ENCODE measurements at regions not wholly inside any gene's neighbourhood (a gene's known extent, or its start where the extent isn't known, plus 50 kb on each side); places are given as distances from the start of the nearest gene placed in this dataset.

- no peaks in the 10 kb centered on the region; the same call in none of the 2 replicates for H3K27me3 Mint-ChIP-seq (ENCODE audit: insufficient read depth)
- no peak for DNase-seq
- peaks cover 14% of the 10 kb centered on the region for H3K4me1 Mint-ChIP-seq (ENCODE audit: low read depth)
- TF ChIP-seq, protein P1, sequence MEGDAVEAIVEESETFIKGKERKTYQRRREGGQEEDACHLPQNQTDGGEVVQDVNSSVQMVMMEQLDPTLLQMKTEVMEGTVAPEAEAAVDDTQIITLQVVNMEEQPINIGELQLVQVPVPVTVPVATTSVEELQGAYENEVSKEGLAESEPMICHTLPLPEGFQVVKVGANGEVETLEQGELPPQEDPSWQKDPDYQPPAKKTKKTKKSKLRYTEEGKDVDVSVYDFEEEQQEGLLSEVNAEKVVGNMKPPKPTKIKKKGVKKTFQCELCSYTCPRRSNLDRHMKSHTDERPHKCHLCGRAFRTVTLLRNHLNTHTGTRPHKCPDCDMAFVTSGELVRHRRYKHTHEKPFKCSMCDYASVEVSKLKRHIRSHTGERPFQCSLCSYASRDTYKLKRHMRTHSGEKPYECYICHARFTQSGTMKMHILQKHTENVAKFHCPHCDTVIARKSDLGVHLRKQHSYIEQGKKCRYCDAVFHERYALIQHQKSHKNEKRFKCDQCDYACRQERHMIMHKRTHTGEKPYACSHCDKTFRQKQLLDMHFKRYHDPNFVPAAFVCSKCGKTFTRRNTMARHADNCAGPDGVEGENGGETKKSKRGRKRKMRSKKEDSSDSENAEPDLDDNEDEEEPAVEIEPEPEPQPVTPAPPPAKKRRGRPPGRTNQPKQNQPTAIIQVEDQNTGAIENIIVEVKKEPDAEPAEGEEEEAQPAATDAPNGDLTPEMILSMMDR (IDR thresholded peaks at IDR 0.05) = no peak
- H3K9me3 Mint-ChIP-seq = peaks cover 6% of the 10 kb centered on the region; the same call in 1 of the 2 replicates
- peaks cover 5% of the 10 kb centered on the region for H3K36me3 Mint-ChIP-seq (ENCODE audit: low read depth)
- H3K27ac Mint-ChIP-seq = no peak overlapping the region
- H3K4me3 Mint-ChIP-seq = no peak overlapping the region
Observed at GRCh38 chr6:130752267-130752666, 74.9 kb upstream of the SMLR1 start.

DNA sequence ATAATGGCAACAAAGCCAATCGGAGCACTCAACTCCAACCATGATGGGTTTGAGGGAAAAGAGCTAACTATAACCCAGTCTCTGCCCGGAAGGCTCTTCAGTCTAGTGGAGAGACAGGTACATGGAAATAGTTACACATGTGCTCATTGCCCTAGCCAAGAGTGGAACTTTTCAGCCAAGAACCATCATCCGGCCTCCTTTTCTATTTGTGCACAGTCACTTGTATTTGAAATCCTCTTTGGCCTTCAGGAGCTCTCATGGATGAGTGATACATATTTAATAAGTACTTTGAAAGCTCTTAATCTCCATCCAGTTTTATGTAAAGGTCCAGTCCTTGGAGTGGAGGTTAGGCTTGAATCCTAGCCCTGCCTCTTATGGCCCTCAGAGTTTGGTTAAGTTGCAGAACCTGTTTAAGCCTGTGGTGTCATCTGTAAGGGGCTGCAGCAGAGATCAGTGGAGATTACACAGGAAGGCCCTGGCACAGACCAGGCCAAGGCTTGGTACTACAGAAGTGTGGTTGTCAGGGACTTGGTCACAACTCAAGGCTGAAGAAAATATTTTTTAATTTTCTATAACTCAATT lies 72.3 kb upstream of the SMLR1 start:
- Mint-ChIP-seq H3K9me3 (no peaks in the 10 kb centered on the region; the same call in 1 of the 2 replicates), H3K4me3 (no peak overlapping the region), H3K36me3 (ENCODE audit: low read depth) (no peaks in the 10 kb centered on the region; the same call in 1 of the 2 replicates), H3K4me1 (ENCODE audit: low read depth) (peaks cover 14% of the 10 kb centered on the region), H3K27ac (no peak overlapping the region), H3K27me3 (ENCODE audit: insufficient read depth) (no peaks in the 10 kb centered on the region; the same call in none of the 2 replicates)
- TF ChIP-seq, protein P1 (IDR thresholded peaks at IDR 0.05) = no peak
- no peak for DNase-seq

DNA sequence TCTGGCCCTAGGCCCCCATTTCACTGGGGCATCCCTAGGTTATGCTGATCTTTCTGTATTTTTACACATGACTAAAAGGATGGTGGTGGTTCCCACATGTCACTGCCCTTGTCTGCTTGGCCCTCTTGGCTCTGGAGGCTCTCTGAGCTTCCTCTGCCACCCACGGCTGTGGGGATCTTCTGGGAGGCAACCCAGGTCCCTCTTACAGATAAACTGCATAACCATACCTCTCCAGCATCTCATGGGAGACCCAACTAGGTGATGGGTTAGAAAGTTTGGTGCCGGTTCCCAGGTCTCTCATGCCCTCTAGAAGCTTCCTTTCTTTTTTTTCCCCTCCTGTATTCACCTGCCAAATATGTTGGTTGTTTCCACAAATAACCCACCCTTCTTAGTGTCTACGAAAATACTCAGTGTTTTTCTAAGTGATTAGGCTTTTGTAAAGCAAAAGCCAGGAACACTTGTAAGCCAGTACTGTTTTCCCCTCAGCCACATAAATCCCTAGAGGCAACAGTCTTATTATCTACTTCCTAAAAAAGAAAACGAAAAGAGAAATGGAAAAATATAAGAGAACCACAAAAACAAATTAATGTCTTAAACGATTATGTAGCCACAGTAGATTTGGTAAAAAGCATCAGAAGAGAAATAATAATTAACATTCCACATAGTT lies 71.7 kb upstream of the SMLR1 start:
- Mint-ChIP-seq H3K4me1 (ENCODE audit: low read depth) (peaks cover 14% of the 10 kb centered on the region), H3K4me3 (no peak overlapping the region), H3K27me3 (ENCODE audit: insufficient read depth) (no peaks in the 10 kb centered on the region; the same call in none of the 2 replicates), H3K36me3 (ENCODE audit: low read depth) (no peaks in the 10 kb centered on the region), H3K27ac (no peak overlapping the region), H3K9me3 (no peaks in the 10 kb centered on the region)
- TF ChIP-seq, protein P1 (IDR thresholded peaks at IDR 0.05) = no peak
- no peak for DNase-seq

DNA sequence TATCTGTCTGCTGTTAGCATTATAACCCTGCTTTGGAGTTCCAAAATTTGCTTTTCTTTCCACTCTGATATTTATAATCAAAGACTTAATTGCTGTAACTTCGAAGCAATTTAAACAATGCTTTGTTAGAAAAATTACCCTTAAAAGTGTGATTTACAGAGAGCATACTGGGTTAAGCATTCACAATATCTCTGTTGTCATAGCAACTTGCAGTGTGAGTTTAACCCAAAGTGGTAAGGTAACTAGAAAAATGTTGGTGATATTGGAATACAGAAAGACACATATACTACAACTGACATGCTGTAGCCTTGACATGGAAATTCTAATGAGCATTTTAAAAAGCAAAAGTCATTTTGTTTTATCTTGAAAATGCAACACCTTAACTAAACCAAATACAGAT lies 70.4 kb upstream of the SMLR1 start:
- DNase-seq = no peak
- Mint-ChIP-seq H3K27ac (no peak overlapping the region), H3K27me3 (ENCODE audit: insufficient read depth) (no peaks in the 10 kb centered on the region), H3K9me3 (no peaks in the 10 kb centered on the region), H3K36me3 (ENCODE audit: low read depth) (no peaks in the 10 kb centered on the region), H3K4me1 (ENCODE audit: low read depth) (peaks cover 14% of the 10 kb centered on the region), H3K4me3 (no peak overlapping the region)
- TF ChIP-seq, protein P1 (IDR thresholded peaks at IDR 0.05) = no peak

- Mint-ChIP-seq H3K27ac (no peak overlapping the region), H3K4me3 (no peak overlapping the region), H3K9me3 (no peaks in the 10 kb centered on the region), H3K36me3 (ENCODE audit: low read depth) (no peaks in the 10 kb centered on the region), H3K4me1 (ENCODE audit: low read depth) (peaks cover 6% of the 10 kb centered on the region), H3K27me3 (ENCODE audit: insufficient read depth) (no peaks in the 10 kb centered on the region; the same call in 1 of the 2 replicates)
- no peak for DNase-seq
- TF ChIP-seq, protein P1 (IDR thresholded peaks at IDR 0.05) = no peak
Observed at GRCh38 chr6:130758813-130759212, 68.4 kb upstream of the SMLR1 start.
